K562 (cell line): ENCODE measurements at regions not wholly inside any gene's neighbourhood (a gene's known extent, or its start where the extent isn't known, plus 50 kb on each side); places are given as distances from the start of the nearest gene placed in this dataset.

ENCODE experiments used
- ATAC-seq: fragments of 200-7000 bp; cut with Tn5 transposase; 3 replicates; pipeline ENCODE4 v1.9.1; 2020; ENCODE audit warnings: moderate library complexity
- BruUV-seq: library from RNA; stranded (reverse); fragments of 400-500 nt; replicated peaks from 2 replicates; lab custom pipeline; 2021; lab: Mats Ljungman, UMichigan
- CTCF ChIA-PET: fragments of 300-600 bp; formaldehyde crosslinking; extraction: SDS; loops from one replicate; lab custom pipeline; 2021; ENCODE audit warnings: low intra/inter-chr PET ratio; lab: Yijun Ruan, JAX
- POLR2A ChIA-PET: fragments of 300-600, 350-650 bp; sonication (Branson Sonifier 250); formaldehyde crosslinking; extraction: SDS; loops from one replicate; lab custom pipeline; 2021; ENCODE audit warnings: antibody characterized with exemption, inconsistent platforms; lab: Yijun Ruan, JAX
- DNase-seq, 4 experiments: peaks; one replicate each; pipeline versions ENCODE4 v3.0.0 to v3.0.0-alpha.2; 2011 to 2018; ENCODE audit warnings: low spot score in 3 of 4, mixed read lengths in 3 of 4; ENCODE audit errors: extremely low read depth in 1 of 4
- FAIRE-seq: peaks from 2 replicates; lab custom pipeline; 2011; peaks lifted over from hg19 to GRCh38; lab: Jason Lieb, UNC
- H2AFZ ChIP-seq: 2 replicates; pipeline ENCODE4 v1.6.0; 2011; ENCODE audit warnings: low read depth, low read length, control low read depth, inconsistent platforms
- H3K27ac ChIP-seq: fragments of 200-600 bp; 3 replicates; pipeline ENCODE4 v1.8.0; 2011; ENCODE audit warnings: low read depth, mild to moderate bottlenecking, control low read depth, inconsistent platforms, low read length, moderate library complexity, mixed read lengths; ENCODE audit errors: extremely low read depth
- H3K27me3 ChIP-seq, 2 experiments: fragments of 300-600 bp in 1 of 2; 2 replicates in 1 of 2; 3 replicates in 1 of 2; pipeline versions ENCODE4 v1.6.0 to v1.8.0; 2011; ENCODE audit warnings: inconsistent platforms in 2 of 2, low read length in 2 of 2, mild to moderate bottlenecking in 1 of 2, mixed read lengths in 1 of 2, moderate library complexity in 1 of 2; ENCODE audit not compliant: control insufficient read depth in 2 of 2, insufficient read depth in 2 of 2
- H3K36me3 ChIP-seq: fragments of 300-600 bp; 3 replicates; pipeline ENCODE4 v1.8.0; 2011; ENCODE audit warnings: mild to moderate bottlenecking, low read length, inconsistent platforms; ENCODE audit not compliant: control insufficient read depth, insufficient read depth
- H3K4me1 ChIP-seq, 2 experiments: fragments of 200-600 bp in 1 of 2; replicated peaks in 1 of 2; 2 replicates in 1 of 2; 3 replicates in 1 of 2; pipeline versions ENCODE4 v1.5.1 to v1.8.0; 2011; ENCODE audit warnings: inconsistent platforms in 2 of 2, low read length in 2 of 2, mild to moderate bottlenecking in 1 of 2, mixed read lengths in 1 of 2, moderate library complexity in 1 of 2; ENCODE audit not compliant: control insufficient read depth in 2 of 2, insufficient read depth in 2 of 2
- H3K4me2 ChIP-seq: 2 replicates; pipeline ENCODE4 v1.6.1; 2011; ENCODE audit warnings: low read length, control low read depth, inconsistent platforms, mixed read lengths; ENCODE audit not compliant: insufficient read depth
- H3K4me3 ChIP-seq: fragments of 200-600 bp; sonication (generic), shearing (Covaris generic); 2 replicates; pipeline ENCODE4 v1.5.1; 2016; ENCODE audit warnings: control low read depth, inconsistent platforms
- H3K79me2 ChIP-seq: fragments of 200-600 bp; 3 replicates; pipeline ENCODE4 v1.8.0; 2011; ENCODE audit warnings: low read length, inconsistent platforms; ENCODE audit not compliant: control insufficient read depth, insufficient read depth
- H3K9ac ChIP-seq, 2 experiments: 2 replicates each; pipeline versions ENCODE4 v1.6.0 to v1.6.1; 2011; ENCODE audit warnings: low read depth in 2 of 2, low read length in 2 of 2, control low read depth in 1 of 2, inconsistent platforms in 1 of 2, mild to moderate bottlenecking in 1 of 2, mixed read lengths in 1 of 2; ENCODE audit not compliant: insufficient read depth in 1 of 2
- H3K9me1 ChIP-seq: one replicate; pipeline ENCODE4 v1.6.0; 2011; ENCODE audit warnings: inconsistent platforms, mild to moderate bottlenecking, low read length, moderate library complexity; ENCODE audit not compliant: control insufficient read depth, insufficient read depth
- H3K9me3 ChIP-seq: replicated peaks from 2 replicates; pipeline ENCODE4 v1.5.1; 2011; ENCODE audit warnings: low read depth, low read length, inconsistent platforms; ENCODE audit not compliant: control insufficient read depth, insufficient read depth
- H4K20me1 ChIP-seq: replicated peaks from 2 replicates; pipeline ENCODE4 v1.6.1; 2011; ENCODE audit warnings: low read length, inconsistent platforms, mixed read lengths; ENCODE audit not compliant: control insufficient read depth, insufficient read depth
- CBFA2T2 ChIP-seq: fragments of 450-650 bp; conservative IDR thresholded peaks from 2 replicates; pipeline ENCODE4 v1.6.1; 2017; ENCODE audit warnings: mild to moderate bottlenecking
- CBFB ChIP-seq: sonication (generic); formaldehyde crosslinking; IDR thresholded peaks from 2 replicates; pipeline ENCODE4 v1.4.0; 2020; ENCODE audit warnings: mild to moderate bottlenecking, missing genetic modification reagents
- PPARD ChIP-seq: fragments of 250-450 bp; sonication (Bioruptor Pico); IDR thresholded peaks from 2 replicates; pipeline ENCODE4 v1.8.0; 2022; ENCODE audit warnings: inconsistent platforms, mild to moderate bottlenecking, moderate library complexity
- THAP12 ChIP-seq: fragments of 250-450 bp; sonication (Bioruptor Pico); IDR thresholded peaks from 2 replicates; pipeline ENCODE4 v1.9.0; 2021; ENCODE audit warnings: mild to moderate bottlenecking, inconsistent platforms
- ZNF165 ChIP-seq: fragments of 250-450 bp; sonication (Bioruptor Pico); IDR thresholded peaks from 2 replicates; pipeline ENCODE4 v1.4.0; 2020; ENCODE audit warnings: borderline replicate concordance
- ZNF3 ChIP-seq: fragments of 250-450 bp; sonication (Bioruptor Pico); IDR thresholded peaks from 2 replicates; pipeline ENCODE4 v1.5.0; 2021; ENCODE audit warnings: mild to moderate bottlenecking, moderate library complexity
- ZNF512 ChIP-seq: IDR thresholded peaks from 2 replicates; pipeline ENCODE4 v1.6.1; 2016; ENCODE audit warnings: missing genetic modification characterization, missing compliant biosample characterization
- WGBS: fragments of 100-300 bp; shearing (Covaris generic); methylation state at CpG from one replicate; pipeline ENCODE4 v1.1.6; 2016; ENCODE audit warnings: low coverage, mixed read lengths; ENCODE audit not compliant: insufficient coverage; ENCODE audit errors: missing lambda C conversion rate; 5-methylcytosine and 5-hydroxymethylcytosine counted together
- in situ Hi-C: fragments of 300-500 bp; cut with MboI; formaldehyde crosslinking; loops from 4 replicates; pipeline ENCODE4 v1.15.0; 2018; ENCODE audit warnings: inconsistent platforms, mixed read lengths
- intact Hi-C: fragments of 100-400 bp; cut with micrococcal nuclease; formaldehyde crosslinking; loops from 2 replicates; pipeline ENCODE4 v1.14.2; 2022

DNA sequence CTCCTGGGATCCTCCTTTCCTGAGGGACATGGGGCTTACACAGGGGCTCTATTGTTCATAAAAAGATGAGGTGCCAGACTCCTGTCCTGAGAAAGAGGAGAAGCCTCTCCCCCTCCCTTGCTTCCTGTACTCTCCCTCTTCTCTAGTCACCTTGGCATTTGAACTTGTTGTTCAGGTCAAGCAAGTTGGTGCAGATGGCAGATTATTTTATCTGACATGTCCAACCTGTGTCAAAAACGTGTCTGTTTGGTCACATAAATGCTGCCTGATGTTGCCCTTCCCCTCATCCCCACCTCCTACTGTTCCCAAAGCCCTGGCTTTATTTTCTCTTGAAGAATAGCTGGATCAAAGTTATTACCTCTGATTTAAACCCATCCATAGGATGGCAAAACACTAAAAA, 154.8 kb downstream of the TMX1 start:
- no peak for ATAC-seq
- H3K27ac ChIP-seq = no peak overlapping the region
- TF ChIP-seq PPARD (CRISPR knock-in tag) = no peak
- TF ChIP-seq ZNF512 (tag) = no peak
- TF ChIP-seq CBFA2T2 = no peak
- no peak for TF ChIP-seq THAP12
- TF ChIP-seq ZNF165 = no peak
- TF ChIP-seq ZNF3 = no peak
- TF ChIP-seq CBFB (CRISPR knock-in tag) = no peak

More for the DNA sequence above, 154.8 kb downstream of the TMX1 start:
- no peak for DNase-seq
- CTCF ChIA-PET = no interaction called here
- POLR2A ChIA-PET = no interaction called here
- H3K27me3 ChIP-seq = peaks cover 0 to 5% of the 10 kb centered on the region in 2 experiments; a peak in 1 of 5 replicates
- no peak overlapping the region for H2AFZ ChIP-seq
- no peaks in the 10 kb centered on the region for H3K9me1 ChIP-seq
- no peak overlapping the region for H3K9ac ChIP-seq
- no peak for FAIRE-seq
- H4K20me1 ChIP-seq = no peaks in the 10 kb centered on the region
- H3K4me2 ChIP-seq = no peak overlapping the region
- WGBS = 0% methylated on average over 1 of the region's 1 CpG
- intact Hi-C loops (no loop called here), in situ Hi-C loops (no loop called here)
- no TSS peak for BruUV-seq
- H3K4me3 ChIP-seq = no peak overlapping the region
- no peaks in the 10 kb centered on the region for H3K36me3 ChIP-seq
- H3K9me3 ChIP-seq = no peaks in the 10 kb centered on the region
- H3K4me1 ChIP-seq = no peaks in the 10 kb centered on the region
- no peaks in the 10 kb centered on the region for H3K79me2 ChIP-seq
